K562 (cell line): ENCODE measurements at regions not wholly inside any gene's neighbourhood (a gene's known extent, or its start where the extent isn't known, plus 50 kb on each side); places are given as distances from the start of the nearest gene placed in this dataset.

Experiments used
- CTCF ChIP-seq, 3 experiments: IDR thresholded peaks in 2 of 3; conservative IDR thresholded peaks in 1 of 3; 2 replicates each; pipeline ENCODE4 v1.5.1; 2011 to 2012; ENCODE audit warnings: low read length in 3 of 3, mild to moderate bottlenecking in 3 of 3, control low read depth in 2 of 3, improper control_type of control experiment in 1 of 3, inconsistent platforms in 1 of 3, low read depth in 1 of 3, mixed read lengths in 1 of 3, moderate library complexity in 1 of 3; ENCODE audit not compliant: insufficient read depth in 2 of 3
- GTF2F1 ChIP-seq: IDR thresholded peaks from 2 replicates; pipeline ENCODE4 v1.6.1; 2011; ENCODE audit warnings: low read depth, low read length, improper control_type of control experiment
- MCM3 ChIP-seq: fragments of 450-650 bp; IDR thresholded peaks from 2 replicates; pipeline ENCODE4 v1.6.1; 2016
- NCOA1 ChIP-seq: fragments of 450-650 bp; IDR thresholded peaks from 2 replicates; pipeline ENCODE4 v1.6.1; 2016; ENCODE audit warnings: low read depth
- RERE ChIP-seq: sonication (generic); formaldehyde crosslinking; IDR thresholded peaks from 2 replicates; pipeline ENCODE4 v1.8.0; 2023; ENCODE audit warnings: missing genetic modification reagents, mild to moderate bottlenecking, borderline replicate concordance
- REST ChIP-seq, 2 experiments: fragments of 450-650 bp; formaldehyde crosslinking in 1 of 2; IDR thresholded peaks; 2 replicates each; pipeline versions ENCODE4 v1.4.0 to v1.6.1; 2014 to 2020; ENCODE audit warnings: mild to moderate bottlenecking in 2 of 2, borderline replicate concordance in 1 of 2, low read depth in 1 of 2
- SRSF9 ChIP-seq: fragments of 200-400 bp; formaldehyde crosslinking; IDR thresholded peaks from 2 replicates; pipeline ENCODE4 v1.6.1; 2017; ENCODE audit warnings: low read depth, low read length, borderline replicate concordance
- U2AF1 ChIP-seq: fragments of 200-400 bp; formaldehyde crosslinking; optimal IDR thresholded peaks from 2 replicates; pipeline ENCODE3; 2017; ENCODE audit warnings: mild to moderate bottlenecking, low read depth, low read length, moderate library complexity
- ZBTB11 ChIP-seq, 3 experiments: fragments of 200-800 bp in 1 of 3; fragments of 250-450 bp in 1 of 3; fragments of 450-650 bp in 1 of 3; sonication (Bioruptor Pico) in 1 of 3; sonication (Bioruptor generic) in 1 of 3; formaldehyde crosslinking in 1 of 3; IDR thresholded peaks; 2 replicates each; pipeline versions ENCODE4 v1.6.1 to v1.8.0; 2016 to 2022; ENCODE audit warnings: mild to moderate bottlenecking in 2 of 3, missing genetic modification characterization in 2 of 3, missing compliant biosample characterization in 1 of 3, moderate library complexity in 1 of 3
- ZNF239 ChIP-seq: fragments of 250-450 bp; sonication (Bioruptor Pico); IDR thresholded peaks from 2 replicates; pipeline ENCODE4 v1.4.0; 2020; ENCODE audit warnings: mild to moderate bottlenecking
- ZNF347 ChIP-seq: fragments of 450-650 bp; formaldehyde crosslinking; IDR thresholded peaks from 2 replicates; pipeline ENCODE4 v1.4.0; 2020; ENCODE audit warnings: low read depth, mild to moderate bottlenecking, moderate library complexity
- ZNF717 ChIP-seq: fragments of 250-450 bp; sonication (Bioruptor Pico); IDR thresholded peaks from 2 replicates; pipeline ENCODE4 v1.5.0; 2021
- ZZZ3 ChIP-seq: fragments of 450-650 bp; IDR thresholded peaks from 2 replicates; pipeline ENCODE4 v1.6.1; 2016; ENCODE audit warnings: antibody characterized with exemption, mild to moderate bottlenecking, moderate library complexity

- no peak for TF ChIP-seq NCOA1
- TF ChIP-seq ZZZ3, result no peak
- TF ChIP-seq U2AF1, result no peak
- no peak for TF ChIP-seq ZNF347 (CRISPR knock-in tag)
- TF ChIP-seq SRSF9, result no peak
- no peak for TF ChIP-seq GTF2F1
- TF ChIP-seq CTCF (IDR thresholded peaks at IDR 0.05 in 2 of 3, conservative IDR thresholded peaks at IDR 0.05 in 1 of 3; ENCODE audit: insufficient read depth in 2 of 3, low read depth in 1 of 3, low read length in 3 of 3), result no peak
- TF ChIP-seq MCM3, result no peak
- TF ChIP-seq REST (IDR thresholded peaks at IDR 0.05; ENCODE audit: borderline replicate concordance), result no peak
- TF ChIP-seq REST (CRISPR knock-in tag; IDR thresholded peaks at IDR 0.05; ENCODE audit: low read depth), result no peak
- TF ChIP-seq RERE (CRISPR knock-in tag), result no peak
- TF ChIP-seq ZBTB11 (CRISPR knock-in tag; IDR thresholded peaks at IDR 0.05), result no peak
- no peak for TF ChIP-seq ZNF717 (CRISPR knock-in tag)
- TF ChIP-seq ZNF239 (CRISPR knock-in tag), result no peak
Observed at GRCh38 chr2:52144590-52144989, 1112.7 kb upstream of the NRXN1 start.
